SJCRH30 (cell line): ENCODE measurements at regions not wholly inside any gene's neighbourhood (a gene's known extent, or its start where the extent isn't known, plus 50 kb on each side); places are given as distances from the start of the nearest gene placed in this dataset.

Source experiments
- DNase-seq, 2 experiments: peaks; one replicate each; pipeline ENCODE4 v3.0.0-alpha.2; 2015 to 2020
- H3K27ac ChIP-seq: fragments of 250-450 bp; sonication (Bioruptor Pico); 2 replicates; pipeline ENCODE4 v1.5.1; 2020; ENCODE audit warnings: mild to moderate bottlenecking, moderate library complexity
- H3K27me3 ChIP-seq: fragments of 250-450 bp; sonication (Bioruptor Pico); 2 replicates; pipeline ENCODE4 v1.5.1; 2020; ENCODE audit warnings: mild to moderate bottlenecking, moderate library complexity
- H3K36me3 ChIP-seq: fragments of 250-450 bp; sonication (Bioruptor Pico); 2 replicates; pipeline ENCODE4 v1.5.1; 2020; ENCODE audit warnings: mild to moderate bottlenecking, moderate library complexity
- H3K4me1 ChIP-seq: fragments of 250-450 bp; sonication (Bioruptor Pico); 2 replicates; pipeline ENCODE4 v1.5.1; 2020; ENCODE audit warnings: mild to moderate bottlenecking, moderate library complexity
- H3K4me3 ChIP-seq: fragments of 250-450 bp; sonication (Bioruptor Pico); 2 replicates; pipeline ENCODE4 v1.5.1; 2020; ENCODE audit warnings: mild to moderate bottlenecking, moderate library complexity
- H3K9me3 ChIP-seq: fragments of 250-450 bp; sonication (Bioruptor Pico); replicated peaks from 2 replicates; pipeline ENCODE4 v1.5.1; 2020; ENCODE audit warnings: mild to moderate bottlenecking, moderate library complexity

DNA sequence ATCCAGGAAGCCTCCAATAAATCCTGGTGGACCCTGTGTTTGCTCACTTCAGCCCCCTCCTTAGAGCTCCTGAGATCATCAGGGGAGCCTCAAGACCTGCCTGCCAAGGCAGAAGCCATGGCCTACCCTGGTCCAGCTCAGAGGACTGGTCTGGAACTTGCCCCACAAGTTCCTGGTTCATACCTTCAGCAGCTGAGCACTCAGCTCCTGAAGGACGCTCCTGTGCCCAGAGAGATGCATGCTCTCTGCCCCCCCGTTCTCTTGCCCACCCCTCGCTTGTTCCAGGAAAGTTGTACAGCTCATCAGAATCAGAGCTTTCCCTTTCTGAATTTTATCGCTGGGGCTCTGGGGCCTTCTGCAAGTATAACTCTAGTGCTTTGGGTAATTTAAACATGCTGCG lies 210.5 kb upstream of the ISX start:
- Histone ChIP-seq H3K4me1 (no peaks in the 10 kb centered on the region), H3K36me3 (no peaks in the 10 kb centered on the region), H3K4me3 (no peak overlapping the region), H3K9me3 (no peaks in the 10 kb centered on the region), H3K27me3 (no peaks in the 10 kb centered on the region), H3K27ac (no peak overlapping the region)
- no peak for DNase-seq

DNA sequence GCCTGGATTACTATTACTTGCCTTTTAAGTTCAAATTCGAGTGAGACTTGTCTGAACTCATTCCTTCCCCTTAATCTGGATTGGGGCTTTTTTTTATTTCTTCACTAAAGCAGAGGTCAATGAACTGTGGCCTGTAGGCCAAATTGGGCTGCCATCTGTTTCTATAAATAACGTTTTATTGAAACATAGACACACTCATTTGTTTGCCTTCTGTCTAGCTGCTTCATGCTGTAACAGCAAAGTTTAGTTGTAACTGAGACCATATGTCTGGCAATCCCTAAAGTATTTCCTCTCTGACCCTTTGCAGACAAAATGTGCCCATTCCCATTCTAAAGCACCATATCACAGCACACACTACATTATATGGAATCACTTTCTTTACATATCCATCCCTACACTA lies 207.9 kb upstream of the ISX start:
- H3K9me3 ChIP-seq, result no peaks in the 10 kb centered on the region
- H3K27ac ChIP-seq, result no peak overlapping the region
- H3K36me3 ChIP-seq, result no peaks in the 10 kb centered on the region
- no peak for DNase-seq
- no peaks in the 10 kb centered on the region for H3K27me3 ChIP-seq
- no peaks in the 10 kb centered on the region for H3K4me1 ChIP-seq
- H3K4me3 ChIP-seq, result no peak overlapping the region

DNA sequence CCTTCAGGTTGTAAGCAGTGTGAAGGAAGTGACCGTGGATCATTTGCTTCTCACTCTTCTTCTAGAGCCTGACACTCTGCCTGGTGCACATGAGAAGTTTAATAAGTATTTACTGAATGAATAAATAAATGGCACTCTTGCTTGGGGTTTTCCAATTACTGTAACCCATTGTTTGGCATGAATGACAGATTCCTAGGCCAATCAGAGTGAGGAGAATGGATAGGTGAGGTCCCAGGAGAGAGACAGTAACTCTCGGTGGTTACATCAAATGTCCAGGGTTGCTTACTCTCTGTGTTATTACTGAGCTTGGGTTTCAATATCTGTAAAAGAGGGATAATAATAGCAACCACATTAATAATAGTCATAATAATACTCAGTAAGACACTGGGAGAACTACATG lies 204.2 kb upstream of the ISX start:
- no peak for DNase-seq
- Histone ChIP-seq H3K4me3 (no peak overlapping the region), H3K27ac (no peak overlapping the region), H3K27me3 (no peaks in the 10 kb centered on the region), H3K9me3 (no peaks in the 10 kb centered on the region), H3K36me3 (no peaks in the 10 kb centered on the region), H3K4me1 (peaks cover 9% of the 10 kb centered on the region)

DNA sequence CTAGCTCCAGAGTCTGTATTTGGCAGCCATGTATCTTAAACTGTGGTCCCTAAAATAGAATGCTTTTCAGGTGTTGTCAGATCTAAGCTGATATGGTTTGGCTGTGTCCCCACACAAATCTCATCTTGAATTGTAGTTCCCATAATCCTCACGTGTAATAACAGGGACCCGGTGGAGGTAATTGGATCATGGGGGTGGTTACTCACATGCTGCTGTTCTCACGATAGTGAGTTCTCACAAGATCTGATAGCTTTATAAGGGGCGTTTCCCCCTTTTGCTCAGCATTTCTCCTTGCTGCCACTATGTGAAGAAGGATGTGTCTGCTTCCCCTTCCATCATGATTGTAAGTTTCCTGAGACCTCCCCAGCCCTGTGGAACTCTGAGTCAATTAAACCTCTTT lies 199.9 kb upstream of the ISX start:
- peak overlapping the region; percentile 58; the same call in 1 of the 2 replicates for H3K27ac ChIP-seq
- no peaks in the 10 kb centered on the region for H3K9me3 ChIP-seq
- H3K4me1 ChIP-seq, result peaks cover 13% of the 10 kb centered on the region
- no peaks in the 10 kb centered on the region for H3K36me3 ChIP-seq
- DNase-seq, result no peak
- no peaks in the 10 kb centered on the region for H3K27me3 ChIP-seq
- H3K4me3 ChIP-seq, result no peak overlapping the region

DNA sequence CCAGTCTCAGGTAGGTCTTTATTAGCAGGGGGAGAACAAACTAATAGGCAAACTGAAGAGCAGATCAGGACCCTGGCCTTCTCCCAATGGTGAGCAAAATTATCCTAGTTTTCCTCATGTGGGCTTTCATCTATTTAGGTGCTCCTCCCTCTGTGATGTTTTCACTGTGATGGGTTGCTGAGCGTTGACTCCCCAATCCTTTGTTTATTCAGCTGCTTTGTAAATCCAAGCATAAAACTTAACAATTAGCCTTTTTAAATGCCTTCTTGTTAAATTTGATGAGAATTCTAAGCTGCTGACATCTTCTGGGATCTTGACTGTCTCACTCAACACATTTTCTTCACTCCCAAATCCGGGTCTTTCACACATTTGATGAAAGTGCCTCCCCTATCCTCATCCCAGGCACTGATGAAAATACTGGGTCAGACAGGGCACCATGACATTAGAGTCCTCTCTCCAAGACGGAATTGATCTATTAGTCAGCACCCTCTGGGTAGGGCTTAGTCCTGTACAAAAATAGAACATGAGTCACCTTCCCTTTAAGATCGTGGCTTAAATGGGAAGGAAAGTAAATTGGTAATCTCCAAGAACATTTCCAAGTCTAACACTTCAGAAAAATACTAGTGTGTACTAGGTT lies 199.3 kb upstream of the ISX start:
- H3K27ac ChIP-seq, result peak overlapping the region; percentile 58
- no peaks in the 10 kb centered on the region for H3K9me3 ChIP-seq
- no peaks in the 10 kb centered on the region for H3K27me3 ChIP-seq
- peaks cover 13% of the 10 kb centered on the region for H3K4me1 ChIP-seq
- H3K36me3 ChIP-seq, result no peaks in the 10 kb centered on the region
- peak; percentile 13 to 58 for DNase-seq
- no peak overlapping the region for H3K4me3 ChIP-seq

DNA sequence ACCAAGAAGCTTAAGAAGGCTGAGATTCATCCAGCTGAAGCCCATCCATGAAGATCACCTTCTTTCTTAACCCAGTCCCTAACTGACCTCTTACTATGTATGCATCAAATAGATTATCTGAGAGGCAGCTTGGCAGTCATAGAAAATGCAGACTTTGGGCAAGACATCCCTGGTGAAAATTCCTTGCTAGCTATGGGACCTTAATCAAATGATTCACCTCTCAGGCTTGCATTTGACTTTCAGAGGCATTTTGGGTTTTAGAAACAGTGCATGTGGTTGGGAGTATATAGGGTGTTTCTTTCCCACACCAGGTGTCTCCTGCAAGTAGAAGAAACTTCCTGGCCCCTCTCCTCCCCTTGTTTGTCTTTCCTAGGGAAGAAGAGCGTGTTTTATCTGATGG lies 188.5 kb upstream of the ISX start:
- DNase-seq, result no peak
- H3K4me3 ChIP-seq, result no peak overlapping the region
- no peak overlapping the region for H3K27ac ChIP-seq
- H3K9me3 ChIP-seq, result no peaks in the 10 kb centered on the region
- no peaks in the 10 kb centered on the region for H3K27me3 ChIP-seq
- no peaks in the 10 kb centered on the region for H3K36me3 ChIP-seq
- no peaks in the 10 kb centered on the region for H3K4me1 ChIP-seq

DNA sequence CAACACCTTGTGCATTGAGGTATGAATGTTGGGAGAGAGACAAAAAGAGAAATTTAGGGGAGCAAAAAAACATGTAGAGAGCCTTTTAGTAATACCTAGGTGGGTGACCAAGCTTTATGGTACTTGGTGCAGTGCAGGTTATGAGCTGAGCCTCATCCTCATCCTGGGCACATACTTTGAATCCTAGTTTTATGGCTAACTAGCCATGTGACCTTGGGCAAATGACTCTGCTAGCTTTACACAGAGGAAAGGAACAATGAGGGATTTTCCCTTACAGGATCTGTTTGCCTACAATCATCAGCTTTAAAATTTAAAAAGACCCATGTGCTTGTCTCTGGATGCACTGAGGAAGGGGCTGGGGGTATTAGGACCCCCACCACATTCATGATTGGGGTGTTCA lies 187.8 kb upstream of the ISX start:
- H3K9me3 ChIP-seq, result no peaks in the 10 kb centered on the region
- H3K4me3 ChIP-seq, result no peak overlapping the region
- H3K27me3 ChIP-seq, result no peaks in the 10 kb centered on the region
- H3K4me1 ChIP-seq, result no peaks in the 10 kb centered on the region
- no peak for DNase-seq
- no peak overlapping the region for H3K27ac ChIP-seq
- no peaks in the 10 kb centered on the region for H3K36me3 ChIP-seq

DNA sequence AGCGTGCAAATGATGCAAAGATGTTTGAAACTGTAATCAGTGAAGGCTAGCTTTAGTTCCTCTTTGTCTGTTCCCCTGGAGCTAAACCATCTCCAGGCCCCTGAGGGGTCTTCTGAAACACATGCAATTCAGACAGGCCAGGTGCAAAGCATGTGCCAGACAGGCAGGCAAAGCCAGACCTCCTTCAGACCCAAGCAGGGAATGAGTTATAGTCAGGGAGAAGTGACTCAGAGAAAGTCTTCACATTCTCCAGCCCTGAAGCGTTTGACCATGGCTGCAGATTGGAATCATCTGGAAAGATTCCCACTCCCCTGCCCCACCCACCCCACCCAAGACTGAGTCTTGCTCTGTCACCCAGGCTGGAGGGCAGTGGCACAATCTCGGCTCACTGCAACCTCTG lies 187.0 kb upstream of the ISX start:
- Histone ChIP-seq H3K9me3 (no peaks in the 10 kb centered on the region), H3K4me3 (no peak overlapping the region), H3K27me3 (no peaks in the 10 kb centered on the region), H3K27ac (no peak overlapping the region), H3K36me3 (no peaks in the 10 kb centered on the region), H3K4me1 (no peaks in the 10 kb centered on the region)
- DNase-seq, result no peak

DNA sequence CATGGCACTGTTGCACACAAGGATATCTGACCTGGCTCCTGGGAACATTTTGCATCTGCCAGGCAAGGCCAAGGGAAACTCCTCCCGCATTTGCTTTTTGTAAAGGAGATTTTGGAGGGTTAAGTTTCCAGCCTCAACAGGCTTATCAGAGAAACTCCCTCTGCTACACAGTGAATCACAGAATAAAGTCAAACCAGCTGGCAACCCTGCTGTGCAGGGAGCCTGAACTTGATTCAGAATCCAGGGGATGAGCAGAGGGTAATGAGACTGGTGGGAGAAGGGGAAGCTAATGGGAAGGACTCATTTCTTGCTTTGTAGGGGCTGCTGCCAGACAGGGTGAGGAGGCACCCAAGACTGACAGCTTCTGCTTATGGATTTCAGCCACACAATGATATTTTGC lies 185.3 kb upstream of the ISX start:
- Histone ChIP-seq H3K27me3 (no peaks in the 10 kb centered on the region), H3K36me3 (no peaks in the 10 kb centered on the region), H3K4me1 (no peaks in the 10 kb centered on the region), H3K27ac (no peak overlapping the region), H3K9me3 (no peaks in the 10 kb centered on the region), H3K4me3 (no peak overlapping the region)
- no peak for DNase-seq

DNA sequence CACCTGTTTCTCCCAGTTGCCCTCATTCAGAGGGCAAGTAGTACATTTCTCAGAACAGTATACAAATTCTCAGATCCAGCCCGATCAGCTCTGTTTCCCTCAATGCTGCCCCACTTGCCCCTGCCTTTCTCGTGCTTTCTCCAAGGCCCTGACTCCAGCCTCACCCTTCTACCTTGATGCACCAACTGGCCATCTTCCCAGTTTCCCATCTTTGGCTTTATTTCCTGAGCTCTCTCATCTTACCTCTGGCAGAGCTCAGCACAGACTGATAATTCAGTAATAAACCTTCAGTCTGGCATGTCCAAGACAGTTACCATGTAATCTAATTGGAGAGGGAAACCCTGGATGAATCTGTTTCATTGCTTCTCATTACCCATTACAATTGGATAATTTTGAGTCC lies 184.5 kb upstream of the ISX start:
- Histone ChIP-seq H3K27ac (no peak overlapping the region), H3K4me1 (no peaks in the 10 kb centered on the region), H3K36me3 (no peaks in the 10 kb centered on the region), H3K27me3 (no peaks in the 10 kb centered on the region), H3K9me3 (no peaks in the 10 kb centered on the region), H3K4me3 (no peak overlapping the region)
- DNase-seq, result no peak

DNA sequence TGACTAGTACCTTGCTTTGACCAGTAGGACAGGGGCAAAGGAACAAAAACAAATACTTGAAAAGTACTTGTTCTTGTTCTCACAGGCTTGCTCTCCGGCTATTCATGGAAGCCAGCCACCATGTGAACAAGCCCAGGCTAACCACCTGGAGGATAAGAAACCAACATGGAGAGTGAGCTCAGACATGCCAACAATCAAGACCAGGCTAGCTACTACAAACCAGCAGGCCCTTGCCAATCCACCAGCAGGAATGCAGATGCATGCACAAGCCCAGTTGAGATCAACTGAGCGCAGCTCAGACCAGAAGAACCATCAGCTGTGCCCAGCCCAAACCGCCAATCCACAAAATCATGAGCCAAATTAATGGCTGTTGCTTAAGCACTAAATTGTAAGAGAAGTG lies 180.1 kb upstream of the ISX start:
- Histone ChIP-seq H3K9me3 (no peaks in the 10 kb centered on the region), H3K27ac (no peak overlapping the region), H3K4me3 (no peak overlapping the region), H3K36me3 (no peaks in the 10 kb centered on the region), H3K4me1 (no peaks in the 10 kb centered on the region), H3K27me3 (no peaks in the 10 kb centered on the region)
- DNase-seq, result no peak

DNA sequence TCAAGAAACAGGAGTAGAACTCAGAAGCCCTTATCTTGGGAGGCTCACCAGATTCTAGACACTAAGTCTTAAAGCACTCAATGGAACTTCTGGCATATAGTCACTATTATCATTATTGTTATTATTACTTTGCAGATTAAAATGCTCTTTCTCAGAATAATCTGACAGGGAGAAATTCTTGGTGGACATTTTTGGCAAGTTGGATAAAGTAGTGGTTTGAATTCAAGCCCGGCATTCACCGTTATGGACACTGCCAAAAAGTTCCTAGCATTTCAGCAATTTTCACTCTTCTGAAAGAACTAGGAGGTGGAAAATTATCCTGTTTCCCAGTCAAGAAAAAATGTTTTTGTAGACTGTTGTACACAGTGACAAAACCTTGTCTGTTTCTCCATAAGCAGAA lies 179.6 kb upstream of the ISX start:
- Histone ChIP-seq H3K4me3 (no peak overlapping the region), H3K27me3 (no peaks in the 10 kb centered on the region), H3K36me3 (no peaks in the 10 kb centered on the region), H3K27ac (no peak overlapping the region), H3K9me3 (no peaks in the 10 kb centered on the region), H3K4me1 (no peaks in the 10 kb centered on the region)
- DNase-seq, result no peak

DNA sequence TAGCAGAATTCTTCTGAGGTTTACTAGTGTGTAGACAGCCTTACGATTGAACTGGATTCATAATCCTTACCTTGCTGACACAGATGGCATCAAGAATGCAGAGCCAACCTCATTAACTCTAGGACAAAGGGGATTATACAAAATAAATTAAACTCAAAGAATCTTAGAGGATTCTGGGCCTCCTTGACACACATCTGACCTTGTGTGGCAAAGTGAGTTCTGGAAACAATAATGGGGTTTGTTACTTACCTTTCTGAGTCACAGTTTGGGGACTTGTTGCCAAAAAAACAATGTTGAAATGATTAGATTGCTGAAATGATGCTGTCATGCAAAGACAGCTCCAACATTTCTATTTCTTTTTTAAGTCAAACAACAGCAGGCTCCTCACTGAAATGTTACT lies 179.1 kb upstream of the ISX start:
- Histone ChIP-seq H3K4me1 (no peaks in the 10 kb centered on the region), H3K27me3 (no peaks in the 10 kb centered on the region), H3K36me3 (no peaks in the 10 kb centered on the region), H3K9me3 (no peaks in the 10 kb centered on the region), H3K27ac (no peak overlapping the region), H3K4me3 (no peak overlapping the region)
- no peak for DNase-seq

DNA sequence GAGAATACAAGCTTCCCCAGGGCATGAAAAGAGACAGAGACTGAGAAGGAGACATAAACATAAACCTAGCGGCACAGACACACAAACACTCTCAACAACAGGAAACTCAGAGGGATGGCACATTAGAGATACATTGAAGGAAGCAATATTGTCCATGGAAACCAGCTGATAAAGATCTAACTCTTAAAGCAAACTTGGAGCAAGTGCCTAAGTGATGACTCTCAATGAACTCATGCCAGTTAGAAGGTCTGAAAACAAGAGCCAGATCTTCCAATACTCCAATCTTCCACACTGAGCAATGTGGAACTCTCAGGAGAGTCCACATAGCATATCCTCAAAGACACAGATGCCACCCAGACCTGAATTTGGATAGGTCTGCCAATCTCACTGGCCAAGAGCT lies 168.8 kb upstream of the ISX start:
- H3K36me3 ChIP-seq, result no peaks in the 10 kb centered on the region
- H3K27me3 ChIP-seq, result no peaks in the 10 kb centered on the region
- H3K27ac ChIP-seq, result no peak overlapping the region
- no peaks in the 10 kb centered on the region for H3K9me3 ChIP-seq
- no peaks in the 10 kb centered on the region for H3K4me1 ChIP-seq
- H3K4me3 ChIP-seq, result no peak overlapping the region
- DNase-seq, result no peak

DNA sequence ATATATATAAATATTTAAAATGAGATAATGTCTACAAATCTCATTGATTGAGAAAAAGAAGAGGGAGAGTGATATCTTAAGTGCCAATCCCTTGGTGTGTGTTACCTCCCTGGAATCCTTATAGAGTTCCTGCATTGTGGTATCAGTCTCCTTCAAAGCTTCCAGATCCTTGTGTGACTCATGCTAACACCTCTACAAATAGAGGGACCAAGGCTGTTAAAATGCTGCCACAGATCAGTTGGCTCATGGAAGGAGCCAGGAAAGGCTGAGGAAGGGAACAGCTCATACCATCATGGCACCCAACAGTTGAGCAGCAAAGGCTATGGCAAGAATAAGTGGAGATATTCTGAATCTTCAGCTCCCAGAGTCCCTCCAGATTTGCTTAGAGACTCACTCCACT lies 163.6 kb upstream of the ISX start:
- H3K4me1 ChIP-seq, result no peaks in the 10 kb centered on the region
- H3K36me3 ChIP-seq, result no peaks in the 10 kb centered on the region
- no peak overlapping the region for H3K27ac ChIP-seq
- no peak for DNase-seq
- H3K27me3 ChIP-seq, result no peaks in the 10 kb centered on the region
- H3K4me3 ChIP-seq, result no peak overlapping the region
- H3K9me3 ChIP-seq, result no peaks in the 10 kb centered on the region; the same call in 1 of the 2 replicates

DNA sequence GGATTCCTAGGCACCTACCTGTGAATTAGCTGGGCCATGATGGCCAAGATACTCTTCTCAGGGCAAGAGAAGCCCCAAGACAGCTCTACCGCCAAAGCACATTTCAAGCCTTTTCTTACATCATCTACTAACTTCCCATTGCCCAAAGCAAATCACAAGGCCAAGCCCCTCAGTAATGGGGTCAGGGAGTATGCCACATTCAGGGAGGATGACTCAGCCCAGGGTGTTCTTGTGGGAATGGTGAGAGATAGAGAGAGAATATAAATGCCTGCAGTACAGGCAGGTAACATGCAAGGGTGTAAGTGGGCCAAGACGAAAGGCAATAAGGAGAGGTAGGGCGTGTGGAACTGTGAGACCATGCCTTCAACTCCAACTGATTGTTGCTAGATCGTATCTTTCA lies 162.5 kb upstream of the ISX start:
- Histone ChIP-seq H3K27ac (no peak overlapping the region), H3K9me3 (no peaks in the 10 kb centered on the region; the same call in 1 of the 2 replicates)
- DNase-seq, result no peak

More for the DNA sequence above, 162.5 kb upstream of the ISX start:
- Histone ChIP-seq H3K36me3 (no peaks in the 10 kb centered on the region), H3K4me3 (no peak overlapping the region), H3K27me3 (no peaks in the 10 kb centered on the region), H3K4me1 (no peaks in the 10 kb centered on the region)
